HL-60 (cell line): ENCODE measurements at regions not wholly inside any gene's neighbourhood (a gene's known extent, or its start where the extent isn't known, plus 50 kb on each side); places are given as distances from the start of the nearest gene placed in this dataset.

Experiments
- GABPA ChIP-seq: IDR thresholded peaks from 2 replicates; pipeline ENCODE4 v1.6.1; 2012; ENCODE audit warnings: low read depth
- POLR2AphosphoS5 ChIP-seq: IDR thresholded peaks from 2 replicates; pipeline ENCODE4 v1.6.1; 2012; ENCODE audit warnings: low read depth
- SPI1 ChIP-seq: IDR thresholded peaks from 2 replicates; pipeline ENCODE4 v1.6.1; 2012; ENCODE audit warnings: low read depth, mild to moderate bottlenecking, borderline replicate concordance
- TF ChIP-seq, protein P1 (sequence below): IDR thresholded peaks from one replicate; pipeline ENCODE4 v1.5.1; 2011; ENCODE audit warnings: low read length, control low read depth, inconsistent platforms; ENCODE audit not compliant: insufficient read depth
- TF ChIP-seq, protein P2 (sequence below): IDR thresholded peaks from 2 replicates; pipeline ENCODE4 v1.6.1; 2012; ENCODE audit warnings: low read depth; ENCODE audit not compliant: insufficient replicate concordance

DNA sequence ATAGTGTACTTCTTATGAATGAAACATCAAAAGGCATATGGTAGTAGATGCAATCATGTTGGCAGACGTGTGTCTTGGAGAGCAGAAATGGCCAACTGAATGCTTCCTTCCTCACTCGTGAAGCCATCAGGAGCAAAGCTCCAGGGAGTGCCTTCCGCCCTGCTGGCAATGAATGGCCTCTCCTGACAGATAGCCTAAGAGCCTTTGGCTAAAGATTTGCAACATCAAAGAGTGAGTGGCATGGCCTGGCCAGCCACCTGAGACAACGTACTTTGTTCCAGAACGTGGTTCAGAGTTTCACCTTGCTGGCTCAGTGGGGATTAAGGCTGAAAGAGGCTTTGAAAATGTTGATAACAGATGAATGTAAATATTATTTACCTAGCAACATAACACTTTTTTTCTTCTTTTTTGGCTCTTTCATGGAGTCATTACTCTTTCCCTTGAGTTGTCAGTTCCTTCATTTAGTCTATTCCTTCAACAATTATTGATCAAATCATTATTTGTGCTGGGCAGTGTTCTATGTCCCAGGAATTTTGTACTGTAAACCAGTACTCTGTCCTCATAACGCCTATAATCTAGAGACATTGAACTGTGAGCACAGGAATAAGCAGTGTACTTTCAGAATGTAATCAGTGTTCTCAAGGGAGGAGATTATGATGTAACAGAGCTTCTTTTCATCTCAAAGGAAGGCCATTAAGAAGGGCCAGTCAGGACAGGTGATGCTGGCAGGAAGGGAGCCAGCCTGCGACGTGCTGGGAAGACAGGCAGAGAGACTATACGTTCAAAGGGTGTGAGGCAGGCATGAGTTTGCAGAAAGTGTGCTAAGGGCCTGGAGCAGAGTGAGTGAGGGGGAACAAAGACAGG lies 59.4 kb upstream of the SH3RF3 start:
- TF ChIP-seq, protein P1, sequence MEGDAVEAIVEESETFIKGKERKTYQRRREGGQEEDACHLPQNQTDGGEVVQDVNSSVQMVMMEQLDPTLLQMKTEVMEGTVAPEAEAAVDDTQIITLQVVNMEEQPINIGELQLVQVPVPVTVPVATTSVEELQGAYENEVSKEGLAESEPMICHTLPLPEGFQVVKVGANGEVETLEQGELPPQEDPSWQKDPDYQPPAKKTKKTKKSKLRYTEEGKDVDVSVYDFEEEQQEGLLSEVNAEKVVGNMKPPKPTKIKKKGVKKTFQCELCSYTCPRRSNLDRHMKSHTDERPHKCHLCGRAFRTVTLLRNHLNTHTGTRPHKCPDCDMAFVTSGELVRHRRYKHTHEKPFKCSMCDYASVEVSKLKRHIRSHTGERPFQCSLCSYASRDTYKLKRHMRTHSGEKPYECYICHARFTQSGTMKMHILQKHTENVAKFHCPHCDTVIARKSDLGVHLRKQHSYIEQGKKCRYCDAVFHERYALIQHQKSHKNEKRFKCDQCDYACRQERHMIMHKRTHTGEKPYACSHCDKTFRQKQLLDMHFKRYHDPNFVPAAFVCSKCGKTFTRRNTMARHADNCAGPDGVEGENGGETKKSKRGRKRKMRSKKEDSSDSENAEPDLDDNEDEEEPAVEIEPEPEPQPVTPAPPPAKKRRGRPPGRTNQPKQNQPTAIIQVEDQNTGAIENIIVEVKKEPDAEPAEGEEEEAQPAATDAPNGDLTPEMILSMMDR, result no peak
- TF ChIP-seq, protein P2, sequence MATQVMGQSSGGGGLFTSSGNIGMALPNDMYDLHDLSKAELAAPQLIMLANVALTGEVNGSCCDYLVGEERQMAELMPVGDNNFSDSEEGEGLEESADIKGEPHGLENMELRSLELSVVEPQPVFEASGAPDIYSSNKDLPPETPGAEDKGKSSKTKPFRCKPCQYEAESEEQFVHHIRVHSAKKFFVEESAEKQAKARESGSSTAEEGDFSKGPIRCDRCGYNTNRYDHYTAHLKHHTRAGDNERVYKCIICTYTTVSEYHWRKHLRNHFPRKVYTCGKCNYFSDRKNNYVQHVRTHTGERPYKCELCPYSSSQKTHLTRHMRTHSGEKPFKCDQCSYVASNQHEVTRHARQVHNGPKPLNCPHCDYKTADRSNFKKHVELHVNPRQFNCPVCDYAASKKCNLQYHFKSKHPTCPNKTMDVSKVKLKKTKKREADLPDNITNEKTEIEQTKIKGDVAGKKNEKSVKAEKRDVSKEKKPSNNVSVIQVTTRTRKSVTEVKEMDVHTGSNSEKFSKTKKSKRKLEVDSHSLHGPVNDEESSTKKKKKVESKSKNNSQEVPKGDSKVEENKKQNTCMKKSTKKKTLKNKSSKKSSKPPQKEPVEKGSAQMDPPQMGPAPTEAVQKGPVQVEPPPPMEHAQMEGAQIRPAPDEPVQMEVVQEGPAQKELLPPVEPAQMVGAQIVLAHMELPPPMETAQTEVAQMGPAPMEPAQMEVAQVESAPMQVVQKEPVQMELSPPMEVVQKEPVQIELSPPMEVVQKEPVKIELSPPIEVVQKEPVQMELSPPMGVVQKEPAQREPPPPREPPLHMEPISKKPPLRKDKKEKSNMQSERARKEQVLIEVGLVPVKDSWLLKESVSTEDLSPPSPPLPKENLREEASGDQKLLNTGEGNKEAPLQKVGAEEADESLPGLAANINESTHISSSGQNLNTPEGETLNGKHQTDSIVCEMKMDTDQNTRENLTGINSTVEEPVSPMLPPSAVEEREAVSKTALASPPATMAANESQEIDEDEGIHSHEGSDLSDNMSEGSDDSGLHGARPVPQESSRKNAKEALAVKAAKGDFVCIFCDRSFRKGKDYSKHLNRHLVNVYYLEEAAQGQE, result no peak
- TF ChIP-seq SPI1, result no peak
- no peak for TF ChIP-seq POLR2AphosphoS5
- TF ChIP-seq GABPA, result no peak
